RWPE1 (cell line): ENCODE measurements at regions not wholly inside any gene's neighbourhood (a gene's known extent, or its start where the extent isn't known, plus 50 kb on each side); places are given as distances from the start of the nearest gene placed in this dataset.

Source experiments
- CTCF ChIA-PET: fragments of 350-600 bp; sonication (Branson Sonifier 250); formaldehyde crosslinking; extraction: SDS; loops from one replicate; lab custom pipeline; 2021; lab: Yijun Ruan, JAX
- POLR2A ChIA-PET: fragments of 400-600 bp; formaldehyde crosslinking; extraction: SDS; loops from one replicate; lab custom pipeline; 2020; ENCODE audit warnings: antibody characterized with exemption; ENCODE audit not compliant: low non-redundant PET; lab: Yijun Ruan, JAX
- DNase-seq: peaks from one replicate; pipeline ENCODE4 v3.0.0; 2012; ENCODE audit warnings: low spot score
- H3K27ac ChIP-seq: fragments of 450-650 bp; 2 replicates; pipeline ENCODE4 v1.5.1; 2017
- TF ChIP-seq, protein P1 (sequence below): fragments of 450-650 bp; conservative IDR thresholded peaks from 2 replicates; pipeline ENCODE4 v1.5.1; 2017; ENCODE audit warnings: low read depth, mild to moderate bottlenecking

DNA sequence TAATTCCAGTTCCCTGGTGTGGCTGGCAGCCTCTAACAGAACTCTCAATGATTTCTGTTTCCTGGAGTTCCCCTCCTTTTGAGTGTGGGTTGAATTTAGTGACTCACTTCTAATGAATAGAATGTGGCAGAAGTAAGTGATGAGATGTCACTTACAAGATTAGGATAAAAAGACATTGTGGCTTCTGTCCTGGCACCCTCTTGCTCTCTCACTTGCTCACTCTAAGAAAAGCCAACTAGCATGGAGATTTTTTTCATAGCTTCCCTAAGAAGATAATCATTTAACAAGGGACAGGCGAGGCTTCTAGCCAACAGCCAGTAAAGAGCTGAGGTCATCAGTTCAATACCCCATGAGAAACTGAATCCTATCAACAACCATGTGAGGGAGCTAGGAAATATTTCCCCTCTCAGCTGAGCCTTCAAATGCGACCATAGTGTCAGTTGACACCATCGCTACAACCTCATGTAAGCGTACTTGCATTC lies 156.7 kb downstream of the TMTC3 start:
- no peak overlapping the region for H3K27ac ChIP-seq
- TF ChIP-seq, protein P1, sequence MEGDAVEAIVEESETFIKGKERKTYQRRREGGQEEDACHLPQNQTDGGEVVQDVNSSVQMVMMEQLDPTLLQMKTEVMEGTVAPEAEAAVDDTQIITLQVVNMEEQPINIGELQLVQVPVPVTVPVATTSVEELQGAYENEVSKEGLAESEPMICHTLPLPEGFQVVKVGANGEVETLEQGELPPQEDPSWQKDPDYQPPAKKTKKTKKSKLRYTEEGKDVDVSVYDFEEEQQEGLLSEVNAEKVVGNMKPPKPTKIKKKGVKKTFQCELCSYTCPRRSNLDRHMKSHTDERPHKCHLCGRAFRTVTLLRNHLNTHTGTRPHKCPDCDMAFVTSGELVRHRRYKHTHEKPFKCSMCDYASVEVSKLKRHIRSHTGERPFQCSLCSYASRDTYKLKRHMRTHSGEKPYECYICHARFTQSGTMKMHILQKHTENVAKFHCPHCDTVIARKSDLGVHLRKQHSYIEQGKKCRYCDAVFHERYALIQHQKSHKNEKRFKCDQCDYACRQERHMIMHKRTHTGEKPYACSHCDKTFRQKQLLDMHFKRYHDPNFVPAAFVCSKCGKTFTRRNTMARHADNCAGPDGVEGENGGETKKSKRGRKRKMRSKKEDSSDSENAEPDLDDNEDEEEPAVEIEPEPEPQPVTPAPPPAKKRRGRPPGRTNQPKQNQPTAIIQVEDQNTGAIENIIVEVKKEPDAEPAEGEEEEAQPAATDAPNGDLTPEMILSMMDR: no peak
- ChIA-PET POLR2A (no interaction called here), CTCF (no interaction called here)
- peak; percentile 45 for DNase-seq

- CTCF ChIA-PET: interaction anchor here (0.6 kb wide), 1 partner anchor 566 kb away, joined by 4 read pairs; no protein-coding TSS in a partner anchor
- DNase-seq: peak; percentile 64
- no peak overlapping the region for H3K27ac ChIP-seq
- TF ChIP-seq, protein P1: no peak
- POLR2A ChIA-PET: no interaction called here
These were observed 157.5 kb downstream of the TMTC3 start for GRCh38 chr12:88299567-88300101.

GRCh38 chr12:88300931-88301330 lies 158.8 kb downstream of the TMTC3 start:
- CTCF ChIA-PET: no interaction called here
- DNase-seq: no peak
- TF ChIP-seq, protein P1: no peak
- POLR2A ChIA-PET: no interaction called here
- no peak overlapping the region for H3K27ac ChIP-seq

- H3K27ac ChIP-seq: no peak overlapping the region
- TF ChIP-seq, protein P1: no peak
- DNase-seq: no peak
- POLR2A ChIA-PET: no interaction called here
- CTCF ChIA-PET: no interaction called here
These were observed 161.2 kb downstream of the TMTC3 start for GRCh38 chr12:88303335-88303734.

- no peak overlapping the region for H3K27ac ChIP-seq
- no peak for DNase-seq
- TF ChIP-seq, protein P1: no peak
- ChIA-PET CTCF (interaction anchor here (0.7 kb wide), 1 partner anchor 21 kb away, joined by 4 read pairs; no protein-coding TSS in a partner anchor), POLR2A (no interaction called here)
These were observed 163.3 kb downstream of the TMTC3 start for GRCh38 chr12:88305254-88305890.

DNA sequence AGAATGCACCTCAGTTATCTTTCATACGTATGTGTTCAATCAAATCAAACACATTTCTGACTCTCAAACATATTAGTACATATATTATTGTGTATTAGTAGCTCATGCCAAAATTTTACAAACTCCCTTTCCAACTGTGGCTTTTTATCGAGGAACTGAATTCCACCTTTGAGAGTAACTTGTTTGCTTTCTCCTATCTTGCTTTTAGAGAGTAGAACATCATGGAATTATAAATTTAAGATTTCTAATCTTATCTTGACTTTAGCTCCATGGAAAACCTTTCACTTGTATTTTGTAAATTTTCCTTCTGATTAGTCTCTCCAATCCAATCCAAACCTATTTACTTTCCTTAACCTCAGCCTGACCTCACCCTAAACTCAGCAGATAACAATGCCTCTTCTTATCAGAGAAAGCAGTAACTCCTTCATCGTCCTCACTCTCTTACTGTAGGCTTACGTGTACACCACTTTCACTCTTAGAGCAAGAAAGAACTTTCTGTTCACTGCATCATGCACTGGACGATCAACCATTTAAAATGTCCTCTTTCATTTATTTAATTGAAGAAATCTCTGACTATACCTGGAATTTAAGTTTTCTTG lies 164.5 kb downstream of the TMTC3 start:
- CTCF ChIA-PET: no interaction called here
- POLR2A ChIA-PET: no interaction called here
- TF ChIP-seq, protein P1: no peak
- H3K27ac ChIP-seq: no peak overlapping the region
- DNase-seq: no peak
